NB4 (cell line): ENCODE measurements at regions not wholly inside any gene's neighbourhood (a gene's known extent, or its start where the extent isn't known, plus 50 kb on each side); places are given as distances from the start of the nearest gene placed in this dataset.

Experiments
- POLR2A ChIP-seq: IDR thresholded peaks from 2 replicates; pipeline ENCODE4 v1.6.1; 2011; ENCODE audit warnings: mild to moderate bottlenecking; ENCODE audit not compliant: insufficient read length; ENCODE audit errors: extremely low read depth
- TF ChIP-seq, protein P1 (sequence below): IDR thresholded peaks from one replicate; pipeline ENCODE4 v1.5.1; 2012; ENCODE audit warnings: low read depth, low read length

DNA sequence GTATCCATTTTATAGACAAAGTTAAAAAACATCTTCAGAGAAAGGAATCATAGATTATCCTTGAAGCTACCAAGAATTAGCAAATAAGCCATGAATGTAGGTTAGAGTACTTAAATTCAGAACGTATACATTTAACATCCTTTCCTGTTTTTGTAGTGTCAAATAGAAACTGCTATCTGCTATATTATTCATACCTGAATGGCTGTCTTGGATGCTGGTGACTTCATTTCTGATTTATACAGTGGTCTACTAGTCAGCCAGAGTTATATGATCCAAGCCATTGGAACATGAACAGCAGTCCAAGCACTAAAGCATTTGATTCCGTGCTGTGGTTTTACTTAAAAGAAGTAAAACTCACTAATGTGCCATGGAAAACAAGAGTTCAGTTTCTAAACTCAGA lies 58.3 kb upstream of the VSIG4 start:
- no peak for TF ChIP-seq POLR2A
- TF ChIP-seq, protein P1, sequence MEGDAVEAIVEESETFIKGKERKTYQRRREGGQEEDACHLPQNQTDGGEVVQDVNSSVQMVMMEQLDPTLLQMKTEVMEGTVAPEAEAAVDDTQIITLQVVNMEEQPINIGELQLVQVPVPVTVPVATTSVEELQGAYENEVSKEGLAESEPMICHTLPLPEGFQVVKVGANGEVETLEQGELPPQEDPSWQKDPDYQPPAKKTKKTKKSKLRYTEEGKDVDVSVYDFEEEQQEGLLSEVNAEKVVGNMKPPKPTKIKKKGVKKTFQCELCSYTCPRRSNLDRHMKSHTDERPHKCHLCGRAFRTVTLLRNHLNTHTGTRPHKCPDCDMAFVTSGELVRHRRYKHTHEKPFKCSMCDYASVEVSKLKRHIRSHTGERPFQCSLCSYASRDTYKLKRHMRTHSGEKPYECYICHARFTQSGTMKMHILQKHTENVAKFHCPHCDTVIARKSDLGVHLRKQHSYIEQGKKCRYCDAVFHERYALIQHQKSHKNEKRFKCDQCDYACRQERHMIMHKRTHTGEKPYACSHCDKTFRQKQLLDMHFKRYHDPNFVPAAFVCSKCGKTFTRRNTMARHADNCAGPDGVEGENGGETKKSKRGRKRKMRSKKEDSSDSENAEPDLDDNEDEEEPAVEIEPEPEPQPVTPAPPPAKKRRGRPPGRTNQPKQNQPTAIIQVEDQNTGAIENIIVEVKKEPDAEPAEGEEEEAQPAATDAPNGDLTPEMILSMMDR: no peak
